ENCODE measurements at regions not wholly inside any gene's neighbourhood (a gene's known extent, or its start where the extent isn't known, plus 50 kb on each side); places are given as distances from the start of the nearest gene placed in this dataset.
"Not testable (repeated sequence)": the region's sequence is repeated elsewhere in the genome, so short reads cannot be mapped to it uniquely, and the experiment has no call there.

DNA sequence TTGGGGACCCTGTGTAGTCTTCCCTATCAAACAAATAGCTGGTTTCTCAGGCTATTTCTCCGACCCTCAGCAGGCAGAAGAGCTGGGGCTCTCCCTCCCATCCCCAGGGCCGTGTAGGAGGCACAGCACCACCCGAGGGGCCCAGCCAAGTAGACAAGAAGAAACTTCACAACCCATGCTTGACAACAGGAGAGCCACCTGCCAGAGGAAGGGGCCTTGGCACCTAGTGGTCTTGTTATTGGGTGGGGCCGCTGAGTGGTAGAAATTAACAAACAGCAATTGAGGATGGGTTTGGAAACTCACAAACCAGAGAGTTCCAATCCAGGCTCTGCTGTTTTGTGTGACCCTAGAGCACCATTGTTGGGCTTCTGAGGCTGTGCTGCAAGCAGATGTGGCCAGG lies 108.5 kb upstream of the CHD6 start:
- no peak for DNase-seq

DNA sequence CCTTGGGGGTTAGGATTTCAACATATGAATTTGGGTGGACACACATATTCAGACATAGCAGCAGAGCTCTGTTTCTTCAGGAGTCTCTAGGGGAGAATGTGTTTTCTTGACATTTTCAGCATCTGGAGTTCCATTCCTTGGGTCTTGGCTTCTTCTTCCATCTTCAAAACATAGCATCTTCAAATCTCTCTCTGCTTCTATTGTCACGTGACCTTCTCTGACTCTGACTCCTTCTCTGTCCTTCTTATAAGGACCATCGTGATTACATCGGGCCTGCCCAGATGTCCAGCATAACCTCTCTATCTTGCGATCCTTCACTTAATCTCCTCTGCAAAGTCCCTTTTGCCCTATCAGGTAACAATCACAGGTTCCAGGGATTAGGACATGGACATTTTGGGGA lies 101.0 kb upstream of the CHD6 start:
- DNase-seq, result no peak

DNA sequence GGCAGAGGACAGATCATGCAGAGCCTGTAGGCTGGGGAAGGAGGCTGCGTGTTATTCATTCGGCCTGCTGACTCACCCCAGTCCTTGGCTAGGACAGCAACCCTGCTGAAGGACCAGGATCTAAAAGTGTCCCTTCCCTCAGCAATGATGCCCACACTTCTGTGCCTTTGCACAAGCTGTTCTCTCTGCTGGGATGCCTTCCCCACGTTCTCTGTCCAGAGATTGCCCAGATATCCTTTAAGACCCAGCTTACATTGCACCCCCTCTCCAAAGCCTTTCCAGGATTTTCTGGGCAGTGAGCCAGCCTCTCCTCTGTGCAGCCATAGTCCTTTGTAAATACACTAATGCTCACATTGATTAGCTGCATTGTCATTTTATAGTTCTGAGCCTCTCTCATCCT lies 99.3 kb upstream of the CHD6 start:
- DNase-seq, result peak in 5 of 51 donors; percentile 1 to 15 (median 3)

DNA sequence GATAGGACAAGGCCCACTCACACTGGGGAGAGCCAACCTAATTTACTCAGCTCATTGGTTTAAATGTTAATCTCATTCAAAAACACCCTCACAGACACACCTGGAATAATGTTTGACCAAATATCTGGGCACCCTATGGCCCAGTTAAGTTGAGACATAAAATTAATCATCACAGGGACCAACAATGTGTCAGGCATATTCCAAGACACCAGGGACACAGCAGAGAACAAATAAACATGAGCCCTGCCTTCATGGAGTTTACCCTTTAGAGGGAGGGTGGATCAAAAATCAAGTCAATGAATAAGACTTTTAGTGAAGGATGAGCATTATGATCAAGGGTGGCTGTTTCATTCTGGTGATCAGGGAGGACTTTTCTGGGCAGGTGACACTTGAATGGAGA lies 98.7 kb upstream of the CHD6 start:
- no peak for DNase-seq

DNA sequence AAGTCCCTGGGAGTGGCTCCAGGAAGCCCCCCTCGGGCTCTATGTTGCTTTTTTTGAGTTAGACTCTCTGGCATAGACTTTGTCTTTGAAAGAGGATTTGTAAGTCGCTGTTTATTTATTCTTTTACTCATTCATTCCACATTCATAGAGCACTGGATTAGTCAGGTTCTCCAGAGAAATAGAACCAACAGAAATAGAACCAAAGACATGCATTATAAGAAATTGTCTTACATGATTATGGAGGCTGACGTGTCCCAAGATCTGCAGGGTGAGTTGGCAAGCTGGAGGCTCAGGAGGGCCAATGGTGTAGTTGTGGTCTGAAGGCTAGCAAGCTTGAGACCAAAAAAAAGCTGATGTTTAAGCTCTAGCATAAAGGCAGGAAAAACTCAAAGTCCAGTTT lies 98.3 kb upstream of the CHD6 start:
- DNase-seq, result no peak

DNA sequence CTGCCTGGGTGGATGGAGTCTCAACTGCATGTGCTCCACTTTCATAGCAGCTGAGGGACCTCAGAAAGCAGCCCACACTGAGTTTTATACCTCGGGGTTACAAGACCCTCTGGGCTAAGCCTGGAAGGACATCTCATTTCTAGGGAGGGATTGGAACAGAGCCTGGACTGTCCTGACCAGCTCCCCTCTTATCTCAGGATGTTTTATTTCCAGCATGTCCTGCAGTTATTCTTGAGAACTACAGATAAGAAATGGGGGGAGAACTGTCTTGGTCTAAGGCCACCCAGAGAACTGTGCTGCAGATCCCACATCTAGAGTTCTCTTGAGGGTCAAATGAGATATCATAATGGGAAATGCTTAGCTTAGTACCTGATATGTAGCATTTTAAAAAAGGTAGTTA lies 97.3 kb upstream of the CHD6 start:
- DNase-seq, result no peak

DNA sequence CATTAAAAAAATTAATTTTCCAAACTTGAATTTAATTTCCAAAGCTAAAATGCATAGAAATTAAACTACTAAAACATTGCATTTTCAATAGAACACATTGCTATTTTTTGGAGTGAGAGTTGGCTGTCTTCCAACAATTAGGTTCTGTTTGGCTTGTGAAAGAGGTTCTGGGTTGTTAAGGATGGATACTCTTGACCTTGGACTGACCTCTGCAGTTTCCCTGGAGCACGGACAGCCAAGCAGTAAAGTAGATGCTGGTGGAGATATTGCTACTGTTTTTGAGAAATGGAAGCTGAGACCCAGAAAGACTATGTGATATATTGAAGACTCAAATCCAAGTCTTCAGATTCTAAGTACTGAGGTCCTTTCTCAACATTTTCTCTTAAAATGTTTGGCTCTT lies 95.9 kb upstream of the CHD6 start:
- no peak for DNase-seq

DNA sequence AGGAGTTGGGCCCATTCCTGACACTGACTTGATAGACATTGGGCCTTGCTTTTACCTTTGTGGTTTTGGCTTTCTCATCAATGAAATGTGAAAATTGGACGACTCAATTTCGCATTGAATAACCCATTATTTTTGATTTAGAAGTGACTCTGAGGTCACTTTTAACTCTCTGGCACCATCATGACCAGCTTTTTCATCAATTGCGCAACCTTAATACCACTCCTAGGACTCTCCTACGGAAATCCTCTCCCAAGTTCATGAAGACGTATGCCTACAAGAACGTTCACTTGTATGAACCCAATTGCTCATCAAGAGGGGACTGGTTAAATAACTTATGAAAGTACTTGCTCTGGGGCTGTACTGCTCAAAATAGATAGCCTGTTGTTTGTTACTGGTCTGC lies 86.7 kb upstream of the CHD6 start:
- no peak for DNase-seq

DNA sequence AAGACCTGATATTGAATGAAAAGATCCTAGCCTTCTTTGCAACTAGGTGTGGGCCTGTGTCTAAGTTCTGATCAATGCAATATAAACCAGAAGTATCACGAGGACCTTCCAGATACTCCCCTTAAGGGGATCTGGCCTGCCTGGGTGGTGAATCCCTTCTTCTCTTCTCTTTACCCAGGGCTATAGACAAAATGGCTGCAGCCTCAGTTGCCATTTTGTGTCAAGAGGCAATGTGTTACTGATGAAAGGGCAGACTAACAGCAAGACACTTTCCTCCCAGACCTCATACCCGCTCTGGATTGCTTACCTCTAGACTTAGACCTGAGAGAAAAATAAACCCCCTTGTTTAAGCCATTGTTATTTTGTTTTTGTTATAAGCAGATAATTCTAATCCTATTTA lies 84.5 kb upstream of the CHD6 start:
- no peak for DNase-seq

DNA sequence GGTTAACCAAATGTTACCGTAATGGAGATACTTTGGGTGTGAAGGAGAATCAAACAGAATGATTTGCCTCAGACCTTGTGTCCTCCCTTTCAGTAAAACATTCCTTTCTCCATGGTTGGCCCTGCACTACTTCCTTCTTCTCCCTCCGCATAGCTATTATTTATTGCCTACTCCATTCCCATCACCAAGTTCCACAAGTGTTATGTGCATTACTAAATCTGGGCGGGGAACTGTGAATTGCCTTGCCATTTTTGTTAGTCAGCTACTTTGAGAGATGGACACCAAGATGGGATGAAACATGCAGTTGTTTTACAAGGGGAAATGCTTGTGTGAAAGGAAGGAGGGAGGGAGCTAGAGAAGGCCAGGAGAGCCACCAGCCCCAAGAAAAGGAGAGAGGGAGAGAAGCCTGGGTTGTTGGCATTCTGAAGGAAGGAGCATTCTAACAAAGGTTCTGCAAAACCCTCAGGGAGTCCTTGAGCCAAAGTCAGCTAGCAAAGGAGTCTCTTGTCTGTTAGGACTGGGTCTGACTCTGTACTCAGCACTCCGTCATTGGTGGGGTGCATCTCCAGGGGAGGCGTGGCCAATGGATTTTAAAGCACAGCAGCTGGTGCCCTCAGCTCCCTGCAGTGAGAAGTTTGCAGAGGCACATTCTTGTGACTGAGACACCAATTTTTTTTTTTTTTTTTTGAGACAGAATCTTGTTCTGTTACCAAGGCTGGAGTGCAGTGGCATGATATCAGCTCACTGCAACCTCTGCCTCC lies 83.6 kb upstream of the CHD6 start:
- no peak for DNase-seq

DNA sequence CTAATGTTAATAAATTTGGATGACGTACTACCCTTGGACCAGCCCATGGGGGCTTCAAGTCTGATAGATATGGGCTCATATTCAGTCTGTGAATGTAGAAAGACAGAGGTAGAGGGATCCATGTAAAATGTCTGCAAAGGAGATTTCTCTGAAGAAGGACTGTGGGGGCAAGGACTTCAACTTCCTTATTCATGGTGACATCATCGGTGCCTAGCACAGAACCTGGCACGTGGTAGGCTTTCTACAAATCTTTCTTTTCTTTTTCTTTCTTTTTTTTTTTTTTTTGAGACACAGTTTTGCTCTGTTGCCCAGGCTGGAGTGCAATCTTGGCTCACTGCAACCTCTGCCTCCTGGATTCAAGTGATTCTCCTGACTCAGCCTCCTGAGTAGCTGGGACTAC lies 81.5 kb upstream of the CHD6 start:
- DNase-seq, result not testable (repeated sequence)

DNA sequence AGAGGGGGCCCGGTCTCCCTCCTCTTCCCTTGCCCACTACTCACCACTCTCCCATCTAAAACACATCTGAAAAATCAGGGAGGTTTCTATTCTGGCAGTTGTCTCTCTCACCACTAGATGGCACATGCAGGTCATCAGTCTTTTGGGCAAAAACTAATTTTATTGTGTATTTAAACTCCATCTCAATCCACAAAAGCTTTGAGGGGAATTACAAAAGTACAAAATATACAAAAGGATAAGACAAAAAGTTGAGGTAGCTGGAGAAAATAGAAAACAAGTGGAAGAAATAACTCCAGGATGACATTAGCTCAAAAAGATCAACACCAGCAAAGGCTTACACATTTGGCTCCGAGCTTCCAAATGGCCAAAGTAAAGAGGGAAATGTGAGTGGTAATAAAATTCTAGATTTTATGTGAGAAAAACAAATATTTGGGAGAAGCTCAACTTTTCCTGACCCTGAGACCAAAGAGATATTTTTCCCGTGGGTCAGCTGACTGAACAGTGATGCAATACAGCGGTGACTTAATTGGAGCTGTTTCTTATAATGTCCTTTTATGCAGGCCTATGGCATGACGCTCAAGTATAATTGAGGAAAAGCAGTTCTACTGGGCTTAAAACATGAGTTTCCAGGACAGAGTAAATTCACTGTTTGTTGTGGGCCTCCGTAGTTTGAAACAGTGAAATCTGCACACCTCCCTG lies 79.8 kb upstream of the CHD6 start:
- peak in 1 of 51 donors; percentile 4 for DNase-seq

DNA sequence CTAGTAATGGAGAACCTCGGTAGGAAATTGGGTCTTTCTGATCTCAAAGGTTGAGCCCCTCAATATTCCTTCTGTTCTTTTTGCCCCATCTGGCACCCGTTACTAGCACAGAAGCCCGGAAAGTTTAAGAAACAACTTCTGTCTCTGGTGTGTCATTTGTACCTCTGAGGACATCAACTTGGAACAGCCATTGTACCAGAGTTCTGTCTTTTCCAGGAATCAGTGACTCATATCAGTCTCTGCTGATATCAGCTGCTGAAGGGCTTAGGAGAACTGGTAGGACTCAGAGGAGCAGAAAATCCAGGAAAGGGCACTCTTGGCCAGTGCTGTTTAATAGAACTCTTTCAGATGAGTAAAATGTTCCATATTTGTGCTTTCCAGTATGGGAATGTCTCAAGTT lies 78.3 kb upstream of the CHD6 start:
- DNase-seq, result no peak

DNA sequence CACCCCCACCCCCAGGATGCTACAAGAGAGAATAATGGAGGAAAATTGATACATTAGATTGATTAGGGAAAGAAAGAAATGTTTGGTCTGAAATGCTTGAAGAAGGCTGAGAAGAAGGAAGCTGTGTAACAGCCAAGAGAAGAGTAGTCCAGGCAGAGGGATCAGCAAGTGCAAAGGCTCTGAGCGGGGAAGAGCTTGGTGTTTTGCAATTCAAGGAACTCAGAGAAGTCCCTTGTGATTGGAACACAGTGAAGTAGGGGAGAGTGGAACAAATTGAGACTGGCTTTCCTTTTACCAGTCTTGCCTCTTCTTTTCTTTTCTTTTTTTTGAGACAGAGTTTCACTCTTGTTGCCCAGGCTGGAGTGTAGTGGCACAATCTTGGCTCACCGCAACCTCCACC lies 76.6 kb upstream of the CHD6 start:
- DNase-seq, result no peak

DNA sequence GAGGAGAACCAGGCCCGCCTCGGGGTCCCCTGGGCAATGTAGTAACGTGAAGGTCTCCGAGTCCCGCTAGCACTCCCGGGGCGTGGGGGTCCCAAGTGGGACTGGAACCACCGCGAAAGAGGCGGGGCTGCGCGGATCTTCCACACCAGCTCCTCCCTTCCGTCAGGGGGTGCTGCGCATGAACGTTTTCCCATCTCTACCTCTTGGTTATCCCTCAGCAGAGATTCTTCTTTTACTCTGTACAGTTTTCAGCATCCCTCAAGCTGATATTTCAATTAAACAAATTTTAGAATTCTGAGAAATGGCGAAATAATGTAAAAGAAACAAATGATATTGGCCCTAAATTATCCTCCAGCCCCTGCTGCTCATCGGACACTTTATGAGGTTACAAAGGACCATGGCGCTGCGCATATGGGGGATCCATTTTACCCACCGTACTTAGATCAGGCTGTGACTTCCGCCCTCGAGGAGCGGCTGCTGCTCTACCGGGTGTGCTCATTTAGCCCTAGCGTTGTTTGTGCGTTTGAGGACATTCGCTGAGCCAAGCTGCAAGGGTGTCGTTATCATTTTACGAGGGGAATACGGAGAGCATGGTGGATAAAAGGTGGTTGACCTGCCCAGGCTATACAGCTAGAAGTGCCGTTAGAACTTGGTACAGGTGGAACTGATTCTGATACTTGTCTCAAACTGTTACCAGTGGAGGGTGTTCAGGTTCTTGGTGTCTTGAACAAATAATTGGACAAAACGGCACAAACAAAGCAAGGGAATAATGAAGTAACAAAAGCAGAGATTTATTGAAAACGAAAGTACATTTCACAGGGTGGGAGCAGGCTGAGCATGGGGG lies 75.2 kb upstream of the CHD6 start:
- peak; percentile 7 to 96 (median 75) for DNase-seq

DNA sequence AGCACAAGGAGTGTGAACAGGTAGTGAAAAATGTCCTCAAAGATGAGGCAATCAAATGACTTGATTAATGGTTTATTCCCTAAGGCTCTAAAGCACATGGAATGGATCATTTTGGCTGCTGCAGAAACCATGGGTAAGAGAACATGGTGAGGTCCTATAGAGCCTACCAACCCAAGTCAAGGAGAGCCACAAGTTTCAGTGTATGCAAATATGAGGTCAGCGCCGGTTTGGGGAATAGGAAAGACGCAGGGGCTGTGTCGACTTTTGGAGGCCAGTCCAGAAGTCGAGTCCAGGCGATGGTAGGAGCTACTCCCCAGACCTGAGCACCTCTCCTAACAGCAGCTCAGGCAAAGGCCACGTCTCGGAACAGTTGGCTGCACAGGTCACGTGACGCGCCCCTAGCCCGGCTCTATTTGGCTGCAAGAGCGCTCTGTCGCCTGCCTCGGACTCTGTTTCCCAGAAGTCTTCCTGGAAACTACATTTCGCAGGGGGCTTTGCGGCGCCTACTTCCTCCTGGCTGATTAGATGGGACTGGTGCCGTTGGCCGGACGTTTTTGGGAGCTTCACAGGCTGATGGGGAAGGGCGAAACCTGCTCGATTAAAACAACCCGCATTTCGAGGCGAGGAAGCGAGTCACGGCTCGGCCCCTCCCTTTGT lies 74.4 kb upstream of the CHD6 start:
- peak; percentile 45 to 96 (median 78) for DNase-seq

DNA sequence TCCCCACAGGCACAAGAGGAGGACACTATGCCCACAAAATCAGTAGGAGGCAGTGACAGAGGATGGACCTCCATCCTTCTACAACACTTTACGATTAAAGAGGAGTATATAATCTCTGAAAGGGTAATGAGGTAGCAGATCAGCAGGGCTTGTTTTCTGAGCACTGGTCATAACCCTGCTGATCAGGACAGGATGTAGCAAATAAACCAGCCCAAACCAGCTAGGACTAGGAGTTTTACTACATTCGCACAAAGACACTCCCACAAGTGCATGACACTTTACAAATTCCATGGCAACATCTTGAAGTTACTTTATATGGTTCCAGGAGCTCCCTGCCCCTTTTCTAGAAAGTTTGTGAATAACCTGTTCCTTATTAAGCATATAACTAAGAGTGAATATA lies 73.3 kb upstream of the CHD6 start:
- no peak for DNase-seq

DNA sequence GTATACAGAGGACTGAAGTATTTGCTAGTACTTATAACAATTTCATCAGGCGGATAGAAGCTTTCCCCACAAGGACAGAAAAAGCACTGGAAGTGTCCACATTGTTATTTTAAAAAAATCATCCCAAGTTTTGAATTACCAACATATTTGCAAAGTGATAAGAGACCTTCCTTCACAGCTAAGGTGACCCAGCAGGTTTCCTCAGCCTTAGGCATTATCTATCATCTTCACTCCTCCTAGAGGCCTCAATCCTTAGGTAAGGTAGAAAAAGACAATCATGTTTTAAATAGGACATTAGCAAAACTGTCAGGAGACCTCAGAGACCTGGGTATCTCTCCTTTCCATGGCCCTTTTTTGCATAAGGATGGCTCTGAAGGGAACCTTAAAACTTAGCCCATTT lies 72.5 kb upstream of the CHD6 start:
- DNase-seq, result no peak

DNA sequence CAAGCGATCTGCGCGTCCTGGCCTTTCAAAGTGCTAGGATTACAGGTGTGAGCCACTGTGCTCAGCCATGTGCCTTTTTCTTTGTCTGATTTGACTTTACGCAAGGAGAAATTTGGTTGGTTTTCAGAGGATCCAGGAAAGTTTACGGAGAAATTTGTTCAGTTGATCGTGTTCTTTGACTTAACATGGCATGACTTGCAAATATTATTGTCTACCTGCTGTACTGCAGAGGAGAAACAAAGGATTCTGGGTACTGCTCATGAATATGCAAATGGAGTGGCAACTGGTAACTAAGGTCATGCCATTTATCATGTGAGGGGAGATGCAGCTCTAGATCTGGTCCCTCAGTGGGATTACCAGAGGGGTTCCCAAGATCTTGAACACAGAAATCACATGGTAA lies 68.8 kb upstream of the CHD6 start:
- DNase-seq, result no peak

DNA sequence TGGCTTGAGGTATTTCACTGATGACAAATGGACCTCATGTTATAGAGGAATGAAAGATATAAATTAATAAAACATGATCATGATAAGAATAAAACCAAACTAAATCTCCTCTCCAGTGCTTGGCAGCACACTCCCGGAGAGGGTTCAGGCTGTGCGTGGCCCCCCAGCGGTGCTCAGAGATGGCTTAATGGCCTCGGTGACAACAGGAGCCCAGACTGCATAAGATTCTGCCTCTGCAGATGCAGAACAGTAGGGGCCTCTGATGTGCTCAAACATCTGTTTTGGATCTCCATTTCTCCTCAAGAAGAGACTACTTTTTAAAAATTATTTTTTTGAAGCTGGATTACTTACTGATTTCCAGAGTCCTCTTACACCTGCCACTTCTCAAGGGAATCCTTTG lies 67.0 kb upstream of the CHD6 start:
- not testable (repeated sequence) for DNase-seq

DNA sequence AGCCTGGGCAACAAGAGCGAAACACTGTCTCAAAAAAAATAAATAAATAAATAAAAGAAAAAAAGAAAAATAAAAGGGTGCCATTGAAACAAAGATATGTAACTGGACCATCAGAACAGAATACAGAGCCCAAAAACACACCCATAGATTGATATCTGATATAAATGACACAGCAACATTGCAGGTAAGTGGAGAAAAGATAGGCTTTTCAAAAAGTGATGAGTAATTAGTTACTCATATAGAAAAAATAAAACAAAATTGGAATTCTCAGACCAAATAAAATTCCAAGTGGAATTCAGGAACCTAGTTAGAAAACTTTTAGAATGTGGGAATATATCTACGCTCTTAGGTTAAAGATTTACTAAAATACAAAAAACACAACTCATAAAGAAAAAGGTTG lies 60.6 kb upstream of the CHD6 start:
- no peak for DNase-seq

DNA sequence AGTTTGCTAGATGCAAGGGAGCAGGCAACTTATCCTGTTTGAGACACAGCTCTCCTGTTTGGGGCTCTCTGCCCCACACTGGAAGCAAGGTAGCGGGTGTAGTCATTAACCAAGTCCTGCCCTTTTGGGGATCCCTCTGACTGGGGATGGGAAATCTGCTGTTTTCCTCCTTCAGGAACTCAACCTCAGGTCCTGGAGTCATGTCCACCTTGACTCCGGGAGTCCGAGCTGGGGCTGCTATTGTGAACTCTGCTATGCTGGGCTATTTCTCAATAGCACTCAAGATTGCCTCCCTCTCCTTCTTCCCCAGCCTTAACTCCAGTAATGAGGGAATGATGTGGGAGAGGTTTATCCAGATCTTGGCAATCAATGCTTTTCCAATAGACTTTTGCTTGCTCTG lies 54.1 kb upstream of the CHD6 start:
- no peak for DNase-seq
